Colonic mucosa (tissue), 4 donors: ENCODE measurements at regions not wholly inside any gene's neighbourhood (a gene's known extent, or its start where the extent isn't known, plus 50 kb on each side); places are given as distances from the start of the nearest gene placed in this dataset.

Experiments
- DNase-seq: peaks from one replicate; pipeline ENCODE4 v3.0.0-alpha.2; 2020
- H3K27ac ChIP-seq: fragments of 200-600 bp; one replicate; pipeline ENCODE4 v1.8.0; 2021
- H3K27me3 ChIP-seq: fragments of 200-600 bp; one replicate; pipeline ENCODE4 v1.8.0; 2021
- H3K36me3 ChIP-seq: fragments of 200-600 bp; one replicate; pipeline ENCODE4 v1.8.0; 2021
- H3K4me1 ChIP-seq: fragments of 200-600 bp; one replicate; pipeline ENCODE4 v1.8.0; 2021; ENCODE audit warnings: mild to moderate bottlenecking
- H3K4me3 ChIP-seq: fragments of 200-600 bp; one replicate; pipeline ENCODE4 v1.8.0; 2021
- H3K9ac ChIP-seq, 2 donors: one replicate each; pipeline ENCODE4 v1.7.0; 2013; ENCODE audit warnings: control low read depth in 2 of 2, low read depth in 2 of 2, low read length in 2 of 2
- H3K9me3 ChIP-seq: fragments of 200-600 bp; one replicate; pipeline ENCODE4 v1.8.0; 2021
- intact Hi-C: fragments of 100-400 bp; cut with DNase I; formaldehyde crosslinking; loops from one replicate; pipeline ENCODE4 v1.14.1; 2022
- TF ChIP-seq, protein P1 (sequence below): fragments of 200-600 bp; IDR thresholded peaks from one replicate; pipeline ENCODE4 v1.8.0; 2022; ENCODE audit warnings: antibody characterized with exemption, mild to moderate bottlenecking
- donor health status: healthy.
- donor health status: DM: no; HTN: no; CAD: no.
- donor health status: DM: no; HTN: no; CAD: no.

DNA sequence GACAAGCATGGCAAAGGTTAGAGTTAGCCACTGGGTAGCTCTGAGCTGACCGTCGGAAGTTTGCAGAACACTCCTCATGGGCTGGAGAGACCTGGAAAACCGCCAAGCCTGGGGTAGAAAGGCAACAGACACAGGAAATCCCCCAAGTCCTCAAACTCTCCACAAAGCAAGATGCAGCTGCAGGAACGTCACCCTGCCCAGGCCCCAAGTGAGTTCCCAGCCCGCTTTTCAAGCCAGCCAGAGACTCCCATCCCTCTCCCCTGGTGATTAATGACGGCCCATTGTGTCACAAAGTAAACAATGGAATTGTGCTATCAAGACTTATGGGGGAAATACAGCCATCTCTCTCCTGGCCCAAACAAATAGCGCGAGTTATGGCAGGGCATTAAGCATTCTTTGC, 633.0 kb downstream of the TBC1D22A start:
- H3K4me1 ChIP-seq = no peaks in the 10 kb centered on the region
- TF ChIP-seq, protein P1, sequence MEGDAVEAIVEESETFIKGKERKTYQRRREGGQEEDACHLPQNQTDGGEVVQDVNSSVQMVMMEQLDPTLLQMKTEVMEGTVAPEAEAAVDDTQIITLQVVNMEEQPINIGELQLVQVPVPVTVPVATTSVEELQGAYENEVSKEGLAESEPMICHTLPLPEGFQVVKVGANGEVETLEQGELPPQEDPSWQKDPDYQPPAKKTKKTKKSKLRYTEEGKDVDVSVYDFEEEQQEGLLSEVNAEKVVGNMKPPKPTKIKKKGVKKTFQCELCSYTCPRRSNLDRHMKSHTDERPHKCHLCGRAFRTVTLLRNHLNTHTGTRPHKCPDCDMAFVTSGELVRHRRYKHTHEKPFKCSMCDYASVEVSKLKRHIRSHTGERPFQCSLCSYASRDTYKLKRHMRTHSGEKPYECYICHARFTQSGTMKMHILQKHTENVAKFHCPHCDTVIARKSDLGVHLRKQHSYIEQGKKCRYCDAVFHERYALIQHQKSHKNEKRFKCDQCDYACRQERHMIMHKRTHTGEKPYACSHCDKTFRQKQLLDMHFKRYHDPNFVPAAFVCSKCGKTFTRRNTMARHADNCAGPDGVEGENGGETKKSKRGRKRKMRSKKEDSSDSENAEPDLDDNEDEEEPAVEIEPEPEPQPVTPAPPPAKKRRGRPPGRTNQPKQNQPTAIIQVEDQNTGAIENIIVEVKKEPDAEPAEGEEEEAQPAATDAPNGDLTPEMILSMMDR = no peak
- H3K4me3 ChIP-seq = no peak overlapping the region
- no peak overlapping the region for H3K9ac ChIP-seq
- intact Hi-C loops = no loop called here
- DNase-seq = no peak
- no peaks in the 10 kb centered on the region for H3K9me3 ChIP-seq
- no peaks in the 10 kb centered on the region for H3K27me3 ChIP-seq
- no peak overlapping the region for H3K27ac ChIP-seq
- H3K36me3 ChIP-seq = no peaks in the 10 kb centered on the region

DNA sequence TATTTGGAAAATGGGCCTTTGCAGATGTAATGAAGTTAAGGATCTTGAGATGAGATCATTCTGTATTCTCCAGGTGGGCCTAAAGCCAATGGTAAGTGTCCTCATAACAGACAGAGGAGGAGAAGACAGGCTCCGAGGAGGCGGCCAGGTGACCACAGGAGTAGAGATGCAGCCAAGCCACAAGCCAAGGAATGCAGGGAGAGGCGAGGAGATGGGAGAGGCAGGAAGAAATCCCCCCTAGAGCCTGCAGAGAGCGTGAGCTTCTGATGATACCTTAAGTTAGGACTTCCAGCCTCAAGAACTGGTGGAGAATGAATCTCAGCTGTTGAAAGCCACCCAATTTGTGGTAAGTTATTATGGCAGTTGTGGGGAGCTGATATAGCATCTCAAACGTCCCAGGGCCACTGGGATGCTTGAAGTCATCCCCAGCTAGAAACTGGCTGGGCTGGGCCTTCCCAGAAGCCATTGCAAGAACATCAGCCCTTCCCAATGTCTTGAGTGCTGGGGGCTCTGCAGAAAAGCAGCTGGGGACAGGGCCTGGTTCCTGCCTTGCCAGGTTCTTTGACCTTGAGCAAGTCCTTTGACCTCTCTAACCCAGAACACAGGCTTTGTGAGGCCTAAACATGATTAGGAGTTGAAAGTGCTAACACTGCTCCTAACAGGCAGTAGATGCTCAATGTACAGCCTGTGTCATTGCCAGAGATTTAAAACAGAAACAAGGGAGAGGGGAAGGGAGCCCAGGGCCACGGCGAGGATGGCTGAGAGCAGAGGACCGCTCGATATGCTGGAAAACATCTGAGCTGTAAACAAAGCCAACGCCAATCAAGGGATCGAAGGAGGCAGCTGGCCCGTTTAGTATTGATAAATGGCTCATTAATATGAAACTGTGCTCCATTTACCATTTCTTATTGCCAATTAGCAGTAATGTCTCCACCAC, 632.3 kb downstream of the TBC1D22A start:
- TF ChIP-seq, protein P1 = no peak
- no peaks in the 10 kb centered on the region for H3K36me3 ChIP-seq
- intact Hi-C loops = no loop called here
- no peak overlapping the region for H3K27ac ChIP-seq
- H3K27me3 ChIP-seq = no peaks in the 10 kb centered on the region
- H3K4me1 ChIP-seq = no peaks in the 10 kb centered on the region
- H3K4me3 ChIP-seq = no peak overlapping the region
- no peak for DNase-seq
- no peak overlapping the region for H3K9ac ChIP-seq
- no peaks in the 10 kb centered on the region for H3K9me3 ChIP-seq

DNA sequence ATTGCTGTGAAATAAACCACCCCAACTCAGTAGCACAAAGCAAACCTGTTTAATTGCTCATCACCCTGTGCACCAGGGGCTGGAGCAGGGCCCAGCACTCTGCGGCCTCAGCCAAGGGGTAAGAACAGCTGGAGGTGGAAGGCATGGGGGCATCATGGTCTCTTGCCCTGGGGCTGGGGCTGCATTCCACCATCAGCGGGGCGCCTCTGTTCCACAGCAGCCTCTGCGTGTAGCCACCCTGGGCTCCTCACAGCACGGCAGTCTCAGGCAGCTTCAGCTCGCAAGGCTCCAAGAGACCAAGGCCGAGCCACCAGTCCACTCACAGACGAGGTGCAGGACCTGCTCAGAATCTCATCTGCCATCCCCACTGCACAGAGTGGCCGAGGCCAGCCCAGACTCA, 630.7 kb downstream of the TBC1D22A start:
- Histone ChIP-seq H3K36me3 (no peaks in the 10 kb centered on the region), H3K27me3 (no peaks in the 10 kb centered on the region), H3K9me3 (no peaks in the 10 kb centered on the region), H3K27ac (no peak overlapping the region), H3K4me1 (no peaks in the 10 kb centered on the region), H3K9ac (no peak overlapping the region), H3K4me3 (no peak overlapping the region)
- DNase-seq = no peak
- intact Hi-C loops = no loop called here
- TF ChIP-seq, protein P1 = no peak

DNA sequence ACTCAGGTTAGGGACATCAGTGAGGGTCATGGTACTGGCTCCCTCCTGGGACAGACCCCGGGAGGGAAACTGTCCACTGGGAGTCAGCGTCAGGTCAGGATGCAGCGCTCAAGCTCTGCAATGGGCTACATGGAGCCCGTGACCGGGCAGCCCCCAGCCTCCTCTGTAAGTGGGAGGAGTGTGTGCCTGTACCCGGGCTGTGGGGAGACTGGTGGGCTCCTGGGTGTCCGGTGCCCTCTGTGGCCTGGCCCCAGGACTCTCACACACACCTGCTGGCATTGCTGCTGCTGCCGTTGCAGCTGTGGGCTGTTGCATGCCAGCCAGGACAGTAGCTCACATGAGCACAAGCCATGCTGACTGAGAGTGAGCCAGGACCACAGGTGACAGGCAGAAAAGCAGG, 630.3 kb downstream of the TBC1D22A start:
- intact Hi-C loops = no loop called here
- no peaks in the 10 kb centered on the region for H3K9me3 ChIP-seq
- H3K9ac ChIP-seq = no peak overlapping the region
- H3K36me3 ChIP-seq = no peaks in the 10 kb centered on the region
- H3K27me3 ChIP-seq = no peaks in the 10 kb centered on the region
- H3K27ac ChIP-seq = no peak overlapping the region
- TF ChIP-seq, protein P1 = no peak
- H3K4me3 ChIP-seq = no peak overlapping the region
- no peaks in the 10 kb centered on the region for H3K4me1 ChIP-seq
- DNase-seq = no peak

DNA sequence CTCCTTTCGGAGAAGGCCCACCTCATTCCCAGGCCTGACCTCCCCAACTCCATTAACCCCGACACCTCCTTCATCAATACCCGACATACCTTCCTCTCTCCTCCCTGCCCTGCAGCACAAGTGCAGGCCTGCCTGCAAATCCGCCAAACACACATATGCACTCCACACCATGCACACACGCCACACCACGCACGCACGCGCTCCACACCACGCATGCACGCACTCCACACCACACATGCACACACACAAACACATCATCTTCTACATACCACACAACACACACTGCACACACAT, 629.6 kb downstream of the TBC1D22A start:
- TF ChIP-seq, protein P1 = no peak
- intact Hi-C loops = no loop called here
- Histone ChIP-seq H3K9me3 (no peaks in the 10 kb centered on the region), H3K36me3 (no peaks in the 10 kb centered on the region), H3K9ac (no peak overlapping the region), H3K4me1 (no peaks in the 10 kb centered on the region), H3K27ac (no peak overlapping the region), H3K27me3 (no peaks in the 10 kb centered on the region), H3K4me3 (no peak overlapping the region)
- DNase-seq = no peak
